GM18951 (cell line): ENCODE measurements at regions not wholly inside any gene's neighbourhood (a gene's known extent, or its start where the extent isn't known, plus 50 kb on each side); places are given as distances from the start of the nearest gene placed in this dataset.
"Not testable (repeated sequence)": the region's sequence is repeated elsewhere in the genome, so short reads cannot be mapped to it uniquely, and the experiment has no call there.

Source experiments
- POLR2A ChIP-seq: IDR thresholded peaks from 4 replicates; pipeline ENCODE4 v1.6.1; 2011; ENCODE audit warnings: mild to moderate bottlenecking; ENCODE audit not compliant: insufficient read length, insufficient read depth; ENCODE audit errors: extremely low read depth
- in situ Hi-C: fragments of 300-500 bp; cut with MboI; formaldehyde crosslinking; loops from one replicate; pipeline ENCODE4 v1.12.0; 2022; ENCODE audit warnings: low sequenced_read_pairs, mixed read lengths, inconsistent platforms; ENCODE audit not compliant: unreplicated experiment

- in situ Hi-C loops = no loop called here
- TF ChIP-seq POLR2A = no peak
These were observed 737.4 kb upstream of the LUZP2 start for GRCh38 chr11:23759489-23759888.

- in situ Hi-C loops = no loop called here
- no peak for TF ChIP-seq POLR2A
These were observed 732.6 kb upstream of the LUZP2 start for GRCh38 chr11:23764286-23764685.

GRCh38 chr11:23765682-23766252 lies 731.1 kb upstream of the LUZP2 start:
- in situ Hi-C loops = no loop called here
- no peak for TF ChIP-seq POLR2A

GRCh38 chr11:23767576-23767975 lies 729.3 kb upstream of the LUZP2 start:
- in situ Hi-C loops = no loop called here
- TF ChIP-seq POLR2A = no peak

- no peak for TF ChIP-seq POLR2A
- in situ Hi-C loops = no loop called here
These were observed 727.6 kb upstream of the LUZP2 start for GRCh38 chr11:23769214-23769613.

GRCh38 chr11:23772081-23772480 lies 724.8 kb upstream of the LUZP2 start:
- in situ Hi-C loops = no loop called here

GRCh38 chr11:23778971-23779370 lies 717.9 kb upstream of the LUZP2 start:
- in situ Hi-C loops = no loop called here

More at GRCh38 chr11:23772081-23772480, 724.8 kb upstream of the LUZP2 start:
- no peak for TF ChIP-seq POLR2A

DNA sequence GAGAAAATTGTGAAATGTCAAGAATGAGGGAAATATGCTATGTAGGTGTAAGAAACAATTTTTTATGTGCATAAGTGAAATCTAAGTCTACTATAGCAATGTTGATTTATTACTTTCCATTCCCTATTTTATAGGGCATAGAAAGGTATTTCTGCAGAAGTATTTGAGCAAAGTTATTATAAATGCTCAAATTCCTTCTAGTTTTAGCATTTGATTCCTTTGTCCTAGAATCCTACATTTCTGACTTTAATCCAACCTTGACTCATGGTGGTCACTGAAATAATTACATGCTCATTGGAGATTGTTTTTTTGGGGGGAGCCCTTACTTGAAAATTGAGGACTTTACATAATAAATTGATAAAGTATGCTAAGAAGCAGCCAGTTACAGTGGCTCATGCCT lies 716.6 kb upstream of the LUZP2 start:
- TF ChIP-seq POLR2A = no peak
- in situ Hi-C loops = no loop called here

More at GRCh38 chr11:23778971-23779370, 717.9 kb upstream of the LUZP2 start:
- no peak for TF ChIP-seq POLR2A

DNA sequence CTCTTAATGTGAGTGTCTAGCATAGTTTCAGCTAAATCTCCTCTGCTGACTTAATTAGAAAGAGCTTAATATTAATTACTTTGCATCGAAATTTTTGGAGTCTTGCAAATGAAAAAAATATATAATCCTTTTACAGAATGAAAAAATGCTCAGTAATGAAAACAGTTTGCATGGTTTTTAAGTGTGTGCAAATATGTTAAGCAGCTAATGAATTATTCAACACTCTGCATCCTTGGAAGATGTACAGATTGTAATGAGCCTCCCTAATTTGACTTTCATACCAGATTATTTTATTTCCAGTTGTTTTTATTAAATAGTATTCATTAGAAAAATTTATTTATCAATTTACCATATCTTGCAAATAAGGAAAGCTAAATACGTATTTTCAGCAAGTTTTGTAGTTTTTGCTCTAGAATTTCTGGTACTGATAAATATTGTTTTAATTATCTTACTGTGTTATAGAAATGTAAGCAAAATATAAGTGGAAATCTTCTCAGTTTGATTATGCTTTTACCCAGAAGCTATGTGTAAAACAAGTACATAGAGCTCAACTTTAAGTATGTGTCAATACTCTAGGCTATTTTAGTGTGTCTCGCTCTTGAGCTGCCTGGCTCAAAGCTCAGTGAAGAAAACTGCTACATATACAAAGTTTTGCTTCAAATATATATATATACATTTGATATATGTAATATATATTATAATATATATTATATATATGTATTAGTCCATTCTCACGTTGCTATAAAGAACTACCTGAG lies 714.9 kb upstream of the LUZP2 start:
- no peak for TF ChIP-seq POLR2A
- in situ Hi-C loops = no loop called here

- in situ Hi-C loops = not testable (repeated sequence)
These were observed 709.9 kb upstream of the LUZP2 start for GRCh38 chr11:23786974-23787373.

DNA sequence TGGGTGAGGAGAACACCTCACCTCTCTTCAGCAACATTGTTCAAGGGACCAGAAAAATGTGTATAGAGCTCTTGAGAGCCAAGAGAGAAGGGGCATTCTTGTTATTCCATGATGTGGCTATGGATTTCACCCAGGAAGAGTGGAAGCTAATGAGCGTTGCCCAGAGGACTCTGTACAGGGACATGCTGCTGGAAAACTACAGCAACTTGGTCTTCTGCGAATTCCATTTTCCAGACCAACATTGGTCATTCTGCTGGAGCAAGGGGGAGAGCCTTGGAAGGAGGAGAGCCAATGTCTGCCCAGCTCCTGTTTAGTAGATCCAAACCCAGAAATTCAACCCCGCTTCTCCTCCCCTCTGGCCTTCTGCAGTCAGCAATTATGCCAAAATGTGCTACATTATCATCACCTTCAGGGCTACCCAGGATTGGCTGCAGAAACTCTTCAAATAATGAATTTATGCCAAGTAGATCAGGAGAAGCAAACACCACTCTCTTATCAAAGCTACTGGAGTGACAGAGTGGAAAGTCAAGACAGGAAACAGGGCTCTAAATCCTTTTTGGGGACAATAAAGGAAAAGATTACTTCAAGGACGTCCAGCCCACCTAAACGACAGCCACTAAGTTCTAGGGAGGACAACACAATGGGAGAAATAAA lies 707.5 kb upstream of the LUZP2 start:
- in situ Hi-C loops = no loop called here
- no peak for TF ChIP-seq POLR2A

GRCh38 chr11:23789938-23790371 lies 706.9 kb upstream of the LUZP2 start:
- in situ Hi-C loops = no loop called here
- TF ChIP-seq POLR2A = no peak

GRCh38 chr11:23797624-23798419 lies 699.0 kb upstream of the LUZP2 start:
- TF ChIP-seq POLR2A = no peak
- in situ Hi-C loops = no loop called here

GRCh38 chr11:23834306-23834705 lies 662.5 kb upstream of the LUZP2 start:
- in situ Hi-C loops = not testable (repeated sequence)
